Fibroblast of pulmonary artery (primary cell): ENCODE measurements at regions not wholly inside any gene's neighbourhood (a gene's known extent, or its start where the extent isn't known, plus 50 kb on each side); places are given as distances from the start of the nearest gene placed in this dataset.

Source experiments
- DNase-seq: peaks from one replicate; pipeline ENCODE4 v3.0.0-alpha.2; 2010; ENCODE audit warnings: low read depth
- H3K4me3 ChIP-seq: replicated peaks from 2 replicates; pipeline ENCODE4 v1.5.1; 2011; ENCODE audit warnings: low read depth, mild to moderate bottlenecking, control low read depth, low read length, moderate library complexity
- TF ChIP-seq, protein P1 (sequence below): IDR thresholded peaks from 2 replicates; pipeline ENCODE4 v1.5.1; 2011; ENCODE audit warnings: mild to moderate bottlenecking, control low read depth, low read length, inconsistent platforms; ENCODE audit errors: missing control alignments

DNA sequence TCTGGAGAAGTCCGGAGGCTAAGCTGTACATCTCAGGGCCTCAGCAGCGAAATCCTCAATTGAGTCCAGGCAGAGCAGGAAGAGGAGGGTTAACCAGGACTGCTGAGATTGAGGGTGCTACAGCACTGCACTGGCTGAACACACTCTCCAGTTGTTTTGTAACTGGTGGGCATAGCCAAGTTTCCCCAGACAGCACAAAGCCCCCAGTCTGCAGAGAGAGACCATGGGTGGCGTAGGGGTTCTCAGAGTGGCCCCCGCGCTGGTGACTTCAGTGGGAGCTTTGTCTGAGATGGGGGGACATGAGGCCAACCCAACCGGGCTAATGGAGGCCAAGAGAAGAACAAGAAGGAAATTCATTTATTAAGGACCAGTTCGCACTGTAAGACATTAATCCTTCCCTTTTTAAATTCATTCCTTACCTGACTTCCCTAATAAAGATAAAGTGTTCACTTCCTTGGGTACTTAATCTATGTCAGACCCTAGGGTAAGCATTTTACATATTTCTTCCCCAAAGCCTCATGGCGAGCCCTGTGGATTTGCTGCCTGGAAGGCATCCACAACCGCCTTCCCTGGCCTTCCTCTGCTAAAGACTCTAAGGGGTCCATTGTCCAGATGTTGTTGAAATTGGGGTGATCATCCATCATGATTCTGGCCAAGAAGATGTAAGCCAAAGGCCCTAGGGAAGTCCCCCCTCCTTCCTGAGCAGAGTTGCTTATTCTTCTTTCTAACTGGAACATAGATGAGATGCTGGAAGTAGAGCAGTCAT lies 121.4 kb upstream of the CHST15 start:
- DNase-seq, result no peak
- TF ChIP-seq, protein P1, sequence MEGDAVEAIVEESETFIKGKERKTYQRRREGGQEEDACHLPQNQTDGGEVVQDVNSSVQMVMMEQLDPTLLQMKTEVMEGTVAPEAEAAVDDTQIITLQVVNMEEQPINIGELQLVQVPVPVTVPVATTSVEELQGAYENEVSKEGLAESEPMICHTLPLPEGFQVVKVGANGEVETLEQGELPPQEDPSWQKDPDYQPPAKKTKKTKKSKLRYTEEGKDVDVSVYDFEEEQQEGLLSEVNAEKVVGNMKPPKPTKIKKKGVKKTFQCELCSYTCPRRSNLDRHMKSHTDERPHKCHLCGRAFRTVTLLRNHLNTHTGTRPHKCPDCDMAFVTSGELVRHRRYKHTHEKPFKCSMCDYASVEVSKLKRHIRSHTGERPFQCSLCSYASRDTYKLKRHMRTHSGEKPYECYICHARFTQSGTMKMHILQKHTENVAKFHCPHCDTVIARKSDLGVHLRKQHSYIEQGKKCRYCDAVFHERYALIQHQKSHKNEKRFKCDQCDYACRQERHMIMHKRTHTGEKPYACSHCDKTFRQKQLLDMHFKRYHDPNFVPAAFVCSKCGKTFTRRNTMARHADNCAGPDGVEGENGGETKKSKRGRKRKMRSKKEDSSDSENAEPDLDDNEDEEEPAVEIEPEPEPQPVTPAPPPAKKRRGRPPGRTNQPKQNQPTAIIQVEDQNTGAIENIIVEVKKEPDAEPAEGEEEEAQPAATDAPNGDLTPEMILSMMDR, result no peak
- H3K4me3 ChIP-seq, result no peak overlapping the region

DNA sequence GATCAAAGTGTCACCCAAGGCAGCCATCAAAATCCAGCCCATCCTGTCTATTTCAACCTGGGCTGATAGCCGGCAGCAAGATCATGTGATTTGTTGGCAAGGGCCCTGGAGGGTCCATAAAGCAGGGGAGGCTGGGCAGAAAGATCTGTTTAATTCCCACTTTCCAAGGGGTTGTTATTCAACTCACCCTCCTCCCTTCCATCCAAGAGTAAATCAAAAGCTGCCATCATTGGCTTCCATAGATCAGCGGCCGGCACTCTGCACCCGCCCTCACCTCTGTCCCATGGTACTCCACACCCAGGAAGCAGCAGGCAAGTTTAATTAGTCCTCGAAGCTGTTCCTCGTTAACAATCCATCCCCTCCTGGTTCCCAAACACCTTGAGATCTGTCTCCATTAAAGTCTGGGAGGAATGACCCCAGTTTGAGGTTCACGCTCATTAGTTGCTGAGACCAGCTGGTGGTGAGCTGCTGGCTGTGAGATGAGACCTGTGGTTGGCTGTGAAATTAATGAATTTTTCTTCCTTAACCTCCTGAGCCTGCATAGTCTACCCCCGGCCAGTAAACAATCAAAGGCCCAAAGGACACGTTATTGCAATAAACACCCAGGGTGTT lies 120.6 kb upstream of the CHST15 start:
- TF ChIP-seq, protein P1, result no peak
- DNase-seq, result no peak

DNA sequence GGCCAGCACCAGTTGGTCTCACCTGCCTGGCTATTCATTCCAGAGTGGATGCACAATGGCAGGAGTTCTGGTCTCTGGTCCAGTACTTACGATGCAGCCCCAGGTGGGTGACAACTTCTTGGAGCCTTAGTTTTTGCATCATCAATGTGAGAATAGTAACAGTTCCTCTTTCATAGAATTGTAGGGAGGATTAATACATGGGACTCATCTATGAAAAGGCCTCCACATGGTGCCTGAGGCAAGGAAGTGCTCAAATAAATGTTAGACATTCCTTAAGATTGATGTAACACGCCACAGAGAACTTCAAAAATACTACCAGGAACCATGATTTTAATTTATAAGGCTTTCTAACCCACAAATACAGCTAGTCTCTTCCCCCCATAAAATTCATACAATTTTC lies 120.1 kb upstream of the CHST15 start:
- no peak for DNase-seq
- TF ChIP-seq, protein P1, result no peak

More for the DNA sequence above, 120.6 kb upstream of the CHST15 start:
- H3K4me3 ChIP-seq, result no peak overlapping the region

DNA sequence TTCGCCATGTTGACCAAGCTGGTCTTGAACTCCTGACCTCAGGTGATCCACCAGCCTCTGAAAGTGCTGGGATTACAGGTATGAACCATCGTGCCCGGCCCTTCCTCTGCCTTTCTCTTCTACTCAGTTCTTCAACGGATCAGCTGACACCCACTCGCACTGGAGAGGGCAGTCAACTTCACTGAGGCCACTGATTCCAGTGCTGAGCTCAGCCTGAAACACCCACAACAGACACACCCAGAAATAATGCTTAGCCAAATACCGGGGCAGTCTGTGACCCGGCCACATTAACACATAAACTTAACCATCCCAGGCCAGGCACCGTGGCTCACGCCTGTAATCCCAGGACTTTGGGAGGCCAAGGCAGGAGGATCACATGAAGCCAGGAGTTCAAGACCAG lies 119.3 kb upstream of the CHST15 start:
- TF ChIP-seq, protein P1, result no peak
- H3K4me3 ChIP-seq, result no peak overlapping the region
- no peak for DNase-seq

More for the DNA sequence above, 120.1 kb upstream of the CHST15 start:
- no peak overlapping the region for H3K4me3 ChIP-seq

DNA sequence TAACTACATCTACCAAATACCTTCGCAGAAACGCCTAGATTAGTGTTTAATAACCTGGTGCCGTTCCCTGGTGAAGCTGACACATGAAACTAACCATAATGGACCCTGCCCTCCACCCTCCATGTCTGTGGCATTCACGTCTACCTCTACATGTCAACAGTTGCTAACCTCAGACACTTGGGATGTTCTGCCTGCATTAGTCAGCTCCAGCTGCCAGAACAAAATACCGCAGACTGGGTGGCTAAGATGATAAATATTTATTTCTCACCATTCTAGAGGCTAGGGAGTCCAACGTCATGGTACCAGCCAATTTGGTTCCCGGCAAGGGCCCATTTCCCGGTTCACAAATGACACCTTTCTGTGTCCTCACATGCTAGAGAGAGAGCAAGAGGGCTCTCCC lies 118.5 kb upstream of the CHST15 start:
- H3K4me3 ChIP-seq, result no peak overlapping the region
- no peak for DNase-seq
- TF ChIP-seq, protein P1, result no peak

DNA sequence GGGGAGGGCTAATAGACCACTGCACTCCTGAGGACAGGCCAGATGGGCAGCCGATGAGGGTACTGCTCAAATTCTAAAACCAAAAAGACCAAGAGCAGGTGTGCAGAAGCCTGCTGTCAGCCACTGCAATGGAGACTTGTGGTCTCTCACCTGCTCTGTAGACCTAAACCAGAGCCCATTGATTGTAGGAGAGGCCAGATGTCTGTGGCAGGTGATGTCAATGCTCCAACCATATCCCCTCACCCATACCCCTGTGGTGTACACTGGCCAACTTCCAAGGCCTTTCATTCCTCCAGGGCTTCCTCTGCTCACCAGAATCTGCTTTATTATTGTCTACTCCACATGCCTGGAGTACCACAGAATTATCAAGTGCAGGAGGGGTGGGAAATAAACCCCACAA lies 116.9 kb upstream of the CHST15 start:
- no peak for DNase-seq
- TF ChIP-seq, protein P1, result no peak
- H3K4me3 ChIP-seq, result no peak overlapping the region
